BJ (cell line): ENCODE measurements at regions not wholly inside any gene's neighbourhood (a gene's known extent, or its start where the extent isn't known, plus 50 kb on each side); places are given as distances from the start of the nearest gene placed in this dataset.

ENCODE experiments used
- CTCF ChIA-PET: fragments of 350-600 bp; formaldehyde crosslinking; extraction: SDS; loops from one replicate; lab custom pipeline; 2021; ENCODE audit warnings: antibody characterized with exemption, inconsistent platforms; lab: Yijun Ruan, JAX
- POLR2A ChIA-PET: fragments of 300-600 bp; sonication (Branson Sonifier 250); formaldehyde crosslinking; extraction: SDS; loops from one replicate; lab custom pipeline; 2021; ENCODE audit warnings: antibody characterized with exemption; lab: Charles Lee
- DNase-seq: peaks from one replicate; pipeline ENCODE4 v3.0.0-alpha.2; 2011; ENCODE audit warnings: low read depth
- H3K27me3 ChIP-seq: 2 replicates; pipeline ENCODE4 v1.6.0; 2011; ENCODE audit warnings: low read length; ENCODE audit not compliant: control insufficient read depth, insufficient read depth
- H3K36me3 ChIP-seq: 2 replicates; pipeline ENCODE4 v1.5.1; 2011; ENCODE audit warnings: low read length; ENCODE audit not compliant: control insufficient read depth, insufficient read depth
- H3K4me3 ChIP-seq: 2 replicates; pipeline ENCODE4 v1.5.1; 2011; ENCODE audit warnings: low read depth, mild to moderate bottlenecking, control low read depth, low read length
- CTCF ChIP-seq: IDR thresholded peaks from 2 replicates; pipeline ENCODE4 v1.5.1; 2011; ENCODE audit warnings: low read depth, mild to moderate bottlenecking, control low read depth, inconsistent platforms, low read length, moderate library complexity; ENCODE audit not compliant: insufficient read depth

GRCh38 chr15:53462651-53463050 is 296.8 kb downstream of the WDR72 start:
- DNase-seq = no peak
- Histone ChIP-seq H3K36me3 (no peaks in the 10 kb centered on the region), H3K4me3 (no peak overlapping the region), H3K27me3 (no peaks in the 10 kb centered on the region)
- no peak for TF ChIP-seq CTCF
- POLR2A ChIA-PET = no interaction called here
- CTCF ChIA-PET = no interaction called here

- H3K27me3 ChIP-seq = no peaks in the 10 kb centered on the region
- no peak for DNase-seq
- ChIA-PET POLR2A (no interaction called here), CTCF (no interaction called here)
- no peak for TF ChIP-seq CTCF
- no peaks in the 10 kb centered on the region for H3K36me3 ChIP-seq
- H3K4me3 ChIP-seq = no peak overlapping the region
Measured at GRCh38 chr15:53461677-53462076, 297.8 kb downstream of the WDR72 start.

GRCh38 chr15:53458736-53459135 is 300.7 kb downstream of the WDR72 start:
- no peak for DNase-seq
- ChIA-PET POLR2A (no interaction called here), CTCF (no interaction called here)
- TF ChIP-seq CTCF = no peak
- H3K27me3 ChIP-seq = no peaks in the 10 kb centered on the region
- no peaks in the 10 kb centered on the region for H3K36me3 ChIP-seq
- H3K4me3 ChIP-seq = no peak overlapping the region

- Histone ChIP-seq H3K36me3 (no peaks in the 10 kb centered on the region), H3K4me3 (no peak overlapping the region), H3K27me3 (no peaks in the 10 kb centered on the region)
- ChIA-PET CTCF (no interaction called here), POLR2A (no interaction called here)
- TF ChIP-seq CTCF = no peak
- DNase-seq = no peak
Measured at GRCh38 chr15:53457479-53457878, 302.0 kb downstream of the WDR72 start.

GRCh38 chr15:53454843-53455721 is 304.4 kb downstream of the WDR72 start:
- Histone ChIP-seq H3K4me3 (no peak overlapping the region), H3K27me3 (no peaks in the 10 kb centered on the region), H3K36me3 (no peaks in the 10 kb centered on the region)
- ChIA-PET CTCF (no interaction called here), POLR2A (no interaction called here)
- TF ChIP-seq CTCF = no peak
- DNase-seq = no peak
